GM12878 (cell line): ENCODE measurements at regions not wholly inside any gene's neighbourhood (a gene's known extent, or its start where the extent isn't known, plus 50 kb on each side); places are given as distances from the start of the nearest gene placed in this dataset.

ENCODE experiments used
- ATAC-seq: fragments of 200-7000 bp; cut with Tn5 transposase; 3 replicates; pipeline ENCODE4 v1.9.1; 2020; ENCODE audit warnings: mild to moderate bottlenecking, moderate library complexity
- BruUV-seq: library from RNA; stranded (reverse); fragments of 400-500 nt; replicated peaks from 2 replicates; lab custom pipeline; 2021; lab: Mats Ljungman, UMichigan
- CTCF ChIA-PET: fragments of 300-600 bp; sonication (Branson Sonifier 250); formaldehyde crosslinking; extraction: SDS; loops from one replicate; lab custom pipeline; 2021; ENCODE audit warnings: inconsistent platforms; lab: Yijun Ruan, JAX
- POLR2A ChIA-PET: fragments of 350-600 bp; formaldehyde crosslinking; extraction: SDS; loops from one replicate; lab custom pipeline; 2021; ENCODE audit warnings: inconsistent platforms; lab: Charles Lee
- RAD21 ChIA-PET: fragments of 300-600 bp; sonication (Branson Sonifier 250); formaldehyde crosslinking; loops from one replicate; lab custom pipeline; 2023; ENCODE audit warnings: antibody characterized with exemption; ENCODE audit not compliant: unreplicated experiment; lab: Charles Lee
- SMC1A ChIA-PET: fragments of 300-600 bp; sonication (Branson Sonifier 250); formaldehyde crosslinking; loops from one replicate; lab custom pipeline; 2023; ENCODE audit not compliant: unreplicated experiment, uncharacterized antibody; lab: Charles Lee
- DNase-seq: peaks from one replicate; pipeline ENCODE4 v3.0.0-alpha.2; 2011; ENCODE audit warnings: low read depth, low spot score
- FAIRE-seq: peaks from 3 replicates; lab custom pipeline; 2011; peaks lifted over from hg19 to GRCh38; lab: Jason Lieb, UNC
- H2AFZ ChIP-seq: 2 replicates; pipeline ENCODE4 v1.6.0; 2011; ENCODE audit warnings: low read depth, low read length, control low read depth; ENCODE audit not compliant: control insufficient read depth
- H3K27ac ChIP-seq: 2 replicates; pipeline ENCODE4 v1.5.1; 2011; ENCODE audit warnings: control low read depth; ENCODE audit not compliant: control insufficient read depth, insufficient read depth
- H3K27me3 ChIP-seq, 2 experiments: replicated peaks in 1 of 2; 2 replicates each; pipeline versions ENCODE4 v1.6.0 to v1.6.1; 2011; ENCODE audit warnings: low read length in 1 of 2; ENCODE audit not compliant: control insufficient read depth in 2 of 2, insufficient read depth in 2 of 2
- H3K36me3 ChIP-seq, 2 experiments: 2 replicates each; pipeline ENCODE4 v1.5.1; 2011; ENCODE audit warnings: low read length in 1 of 2; ENCODE audit not compliant: control insufficient read depth in 2 of 2, insufficient read depth in 2 of 2
- H3K4me1 ChIP-seq: 2 replicates; pipeline ENCODE4 v1.6.1; 2011; ENCODE audit warnings: mild to moderate bottlenecking, low read length, moderate library complexity, mixed read lengths; ENCODE audit not compliant: control insufficient read depth, insufficient read depth
- H3K4me2 ChIP-seq: 2 replicates; pipeline ENCODE4 v1.6.0; 2011; ENCODE audit warnings: control low read depth; ENCODE audit not compliant: control insufficient read depth, insufficient read depth
- H3K4me3 ChIP-seq: fragments of 200-600 bp; sonication (generic); 2 replicates; pipeline ENCODE4 v1.5.1; 2016
- H3K79me2 ChIP-seq: 2 replicates; pipeline ENCODE4 v1.6.0; 2011; ENCODE audit warnings: low read length; ENCODE audit not compliant: control insufficient read depth, insufficient read depth
- H3K9ac ChIP-seq: 2 replicates; pipeline ENCODE4 v1.8.0; 2011; ENCODE audit warnings: low read length, control low read depth, mixed read lengths; ENCODE audit not compliant: control insufficient read depth, insufficient read depth
- H3K9me3 ChIP-seq: replicated peaks from 3 replicates; pipeline ENCODE4 v1.5.1; 2011; ENCODE audit warnings: mild to moderate bottlenecking, low read length; ENCODE audit not compliant: control insufficient read depth, insufficient read depth
- H4K20me1 ChIP-seq: 2 replicates; pipeline ENCODE4 v1.6.0; 2011; ENCODE audit not compliant: control insufficient read depth, insufficient read depth
- ELK1 ChIP-seq: IDR thresholded peaks from 2 replicates; pipeline ENCODE4 v1.6.1; 2012; ENCODE audit warnings: low read depth, low read length, improper control_type of control experiment
- GABPA ChIP-seq: IDR thresholded peaks from 2 replicates; pipeline ENCODE4 v1.6.1; 2014; ENCODE audit warnings: antibody characterized with exemption, low read depth, mild to moderate bottlenecking, inconsistent platforms
- MAX ChIP-seq: IDR thresholded peaks from 2 replicates; pipeline ENCODE4 v1.6.1; 2012; ENCODE audit warnings: low read depth, low read length, improper control_type of control experiment
- MTA3 ChIP-seq: IDR thresholded peaks from 2 replicates; pipeline ENCODE4 v1.6.1; 2012; ENCODE audit warnings: low read length, inconsistent platforms, borderline replicate concordance
- MXI1 ChIP-seq: fragments of 150-350 bp; IDR thresholded peaks from 2 replicates; pipeline ENCODE4 v1.6.1; 2011; ENCODE audit warnings: low read depth, mild to moderate bottlenecking, inconsistent platforms, low read length, improper control_type of control experiment
- RCOR1 ChIP-seq: conservative IDR thresholded peaks from 2 replicates; pipeline ENCODE4 v1.6.1; 2012; ENCODE audit warnings: low read depth, low read length, improper control_type of control experiment
- RELA ChIP-seq: fragments of 450-650 bp; IDR thresholded peaks from 2 replicates; pipeline ENCODE4 v1.8.0; 2014; ENCODE audit warnings: borderline replicate concordance; ENCODE audit not compliant: partially characterized antibody
- RUNX3 ChIP-seq: IDR thresholded peaks from 2 replicates; pipeline ENCODE4 v1.6.1; 2012; ENCODE audit warnings: low read length, inconsistent platforms
- ZNF274 ChIP-seq: IDR thresholded peaks from one replicate; pipeline ENCODE4 v1.8.0; 2011; ENCODE audit not compliant: insufficient read length, insufficient read depth
- WGBS: methylation state at CpG from one replicate; pipeline ENCODE4 v1.1.6; 2016; ENCODE audit warnings: low lambda C conversion rate; ENCODE audit not compliant: insufficient replicate concordance, insufficient coverage; ENCODE audit errors: missing lambda C conversion rate; 5-methylcytosine and 5-hydroxymethylcytosine counted together
- in situ Hi-C: fragments of 300-500 bp; cut with MboI; formaldehyde crosslinking; loops from 9 replicates; pipeline ENCODE4 v1.14.3; 2018; ENCODE audit warnings: mixed read lengths
- intact Hi-C: fragments of 100-400 bp; cut with micrococcal nuclease; formaldehyde crosslinking; loops from one replicate; pipeline ENCODE4 v1.14.2; 2022; ENCODE audit not compliant: unreplicated experiment

- no TSS peak for BruUV-seq
- FAIRE-seq (no peak), DNase-seq (no peak), ATAC-seq (no peak)
- ChIA-PET SMC1A (no interaction called here), RAD21 (no interaction called here), CTCF (no interaction called here), POLR2A (no interaction called here)
- no peaks in the 10 kb centered on the region for H4K20me1 ChIP-seq
- H3K36me3 ChIP-seq, result no peaks in the 10 kb centered on the region
- in situ Hi-C loops (no loop called here), intact Hi-C loops (no loop called here)
- no peak overlapping the region for H2AFZ ChIP-seq
- H3K9ac ChIP-seq, result no peak overlapping the region
- no peaks in the 10 kb centered on the region for H3K27me3 ChIP-seq
- TF ChIP-seq ELK1 (no peak), ZNF274 (no peak), RUNX3 (no peak), MAX (no peak), MXI1 (no peak), RCOR1 (no peak), RELA (no peak), GABPA (no peak), MTA3 (no peak)
- no peak overlapping the region for H3K4me3 ChIP-seq
- H3K79me2 ChIP-seq, result no peaks in the 10 kb centered on the region
- H3K27ac ChIP-seq, result no peak overlapping the region
- no peak overlapping the region for H3K4me2 ChIP-seq
- no peaks in the 10 kb centered on the region for H3K9me3 ChIP-seq
- 0% methylated on average over 1 of the region's 1 CpG for WGBS
- H3K4me1 ChIP-seq, result no peaks in the 10 kb centered on the region
Observed at GRCh38 chr2:150214626-150215025, 272.8 kb downstream of the RND3 start.
